Stomach (tissue), 8 donors: ENCODE measurements at regions not wholly inside any gene's neighbourhood (a gene's known extent, or its start where the extent isn't known, plus 50 kb on each side); places are given as distances from the start of the nearest gene placed in this dataset.
A peak's percentile ranks its signal among the peaks of the same experiment; 100 is the strongest.

Source experiments
- DNase-seq, 2 donors: peaks; one replicate each; pipeline versions ENCODE4 v3.0.0 to v3.0.0-alpha.2; 2013 to 2019
- H3K27ac ChIP-seq, 5 donors: fragments of 200-600 bp in 4 of 5; sonication (generic) in 4 of 5; one replicate each; pipeline ENCODE4 v1.5.1; 2013 to 2019; ENCODE audit warnings: mild to moderate bottlenecking in 1 of 5, moderate library complexity in 1 of 5
- H3K27me3 ChIP-seq, 3 donors: fragments of 200-600 bp; sonication (generic); one replicate each; pipeline ENCODE4 v1.5.1; 2017 to 2019; ENCODE audit warnings: mixed run types in 1 of 3
- H3K36me3 ChIP-seq, 4 donors: fragments of 200-600 bp; sonication (generic); 1 replicate in 3 of 4; 2 replicates in 1 of 4; pipeline ENCODE4 v1.5.1; 2016 to 2019
- H3K4me1 ChIP-seq, 4 donors: fragments of 200-600 bp; sonication (generic); one replicate each; pipeline ENCODE4 v1.5.1; 2016 to 2019
- H3K4me3 ChIP-seq, 4 donors: fragments of 200-600 bp; sonication (generic) in 3 of 4; one replicate each; pipeline ENCODE4 v1.5.1; 2016 to 2019; ENCODE audit warnings: mild to moderate bottlenecking in 1 of 4
- H3K9me3 ChIP-seq, 4 donors: fragments of 200-600 bp; sonication (generic); one replicate each; pipeline ENCODE4 v1.5.1; 2016 to 2019
- CTCF ChIP-seq, 7 experiments: fragments of 450-650 bp in 4 of 7; fragments of 200-600 bp in 3 of 7; sonication (generic) in 3 of 7; IDR thresholded peaks; one replicate each; pipeline ENCODE4 v1.5.1; 2016 to 2019; ENCODE audit warnings: antibody characterized with exemption in 7 of 7, control low read depth in 2 of 7, mild to moderate bottlenecking in 1 of 7
- EP300 ChIP-seq: sonication (generic); formaldehyde crosslinking; IDR thresholded peaks from one replicate; pipeline ENCODE4 v1.6.1; 2017; ENCODE audit warnings: antibody characterized with exemption
- POLR2A ChIP-seq, 4 donors: fragments of 450-650 bp; IDR thresholded peaks; one replicate each; pipeline ENCODE4 v1.6.1; 2016; ENCODE audit warnings: antibody characterized with exemption in 4 of 4, control low read depth in 2 of 4, mild to moderate bottlenecking in 1 of 4, moderate library complexity in 1 of 4
- POLR2AphosphoS5 ChIP-seq, 3 donors: sonication (generic); formaldehyde crosslinking; IDR thresholded peaks; one replicate each; pipeline ENCODE4 v1.6.1; 2016; ENCODE audit warnings: antibody characterized with exemption in 3 of 3
- WGBS, 5 donors: extraction: QIAGEN DNeasy Blood & Tissue Kit in 3 of 5; methylation state at CpG; one replicate each; pipeline versions ENCODE4 v1.1.5 to v1.1.7; 2013 to 2018; 5-methylcytosine and 5-hydroxymethylcytosine counted together
- intact Hi-C: fragments of 100-400 bp; cut with DNase I; formaldehyde crosslinking; loops from one replicate; pipeline ENCODE4 v1.15.1; 2023; ENCODE audit warnings: low total_unique reads
- donor health status: healthy with polysubstance abuse.
- donor health status: Bipolar disorder and iron deficiency.
- donor health status: healthy.

- H3K27me3 ChIP-seq = no peaks in the 10 kb centered on the region
- WGBS, 5 donors = 77 to 86% (median 82%) methylated on average over 4 of the region's 4 CpGs
- intact Hi-C loops = no loop called here
These were observed 61.5 kb upstream of the RAB4A start for GRCh38 chr1:229209386-229209785.

DNA sequence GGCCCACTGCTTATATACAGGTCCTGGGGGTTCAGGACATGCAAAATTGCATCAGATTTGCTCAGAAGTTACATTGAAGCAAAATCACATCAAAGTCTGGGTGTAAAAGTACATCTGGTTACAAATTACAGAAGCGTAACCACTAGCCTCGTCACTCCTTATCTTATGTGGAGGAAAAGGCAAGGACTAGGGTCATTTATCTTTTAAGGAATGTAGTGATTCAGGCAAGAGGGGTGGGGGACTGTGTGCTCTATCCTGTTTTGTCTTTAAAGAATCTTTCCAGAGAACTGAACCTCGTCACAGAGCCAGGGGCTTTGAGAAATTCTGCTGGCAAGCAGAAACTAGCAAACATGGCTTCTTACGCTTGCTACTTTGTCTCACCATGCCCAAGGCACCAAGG, 61.1 kb upstream of the RAB4A start:
- H3K27ac ChIP-seq = peak overlapping the region in 2 of 5 donors; percentile 66 to 70
- 76 to 85% (median 78%) methylated on average over 4 of the region's 4 CpGs for WGBS, 5 donors
- no peaks in the 10 kb centered on the region for H3K9me3 ChIP-seq
- TF ChIP-seq CTCF (IDR thresholded peaks at IDR 0.05) = no peak
- TF ChIP-seq POLR2AphosphoS5 (IDR thresholded peaks at IDR 0.05) = no peak
- no peak for TF ChIP-seq EP300
- TF ChIP-seq POLR2A (IDR thresholded peaks at IDR 0.05) = no peak
- no peaks in the 10 kb centered on the region for H3K27me3 ChIP-seq
- intact Hi-C loops = no loop called here
- no peak overlapping the region for H3K4me3 ChIP-seq
- H3K4me1 ChIP-seq = peaks cover 6 to 45% (median 14%) of the 10 kb centered on the region in 4 donors
- H3K36me3 ChIP-seq = no peaks in the 10 kb centered on the region
- DNase-seq = peak in 1 of 2 donors; percentile 65

More at GRCh38 chr1:229209386-229209785, 61.5 kb upstream of the RAB4A start:
- no peaks in the 10 kb centered on the region for H3K9me3 ChIP-seq
- no peak overlapping the region for H3K4me3 ChIP-seq
- no peaks in the 10 kb centered on the region for H3K36me3 ChIP-seq
- H3K27ac ChIP-seq = peak overlapping the region in 3 of 5 donors; percentile 63 to 70 (median 66)
- no peak for TF ChIP-seq CTCF (IDR thresholded peaks at IDR 0.05)
- TF ChIP-seq POLR2A (IDR thresholded peaks at IDR 0.05) = no peak
- no peak for TF ChIP-seq POLR2AphosphoS5 (IDR thresholded peaks at IDR 0.05)
- no peak for TF ChIP-seq EP300
- DNase-seq = no peak
- H3K4me1 ChIP-seq = peaks cover 6 to 49% (median 16%) of the 10 kb centered on the region in 4 donors

DNA sequence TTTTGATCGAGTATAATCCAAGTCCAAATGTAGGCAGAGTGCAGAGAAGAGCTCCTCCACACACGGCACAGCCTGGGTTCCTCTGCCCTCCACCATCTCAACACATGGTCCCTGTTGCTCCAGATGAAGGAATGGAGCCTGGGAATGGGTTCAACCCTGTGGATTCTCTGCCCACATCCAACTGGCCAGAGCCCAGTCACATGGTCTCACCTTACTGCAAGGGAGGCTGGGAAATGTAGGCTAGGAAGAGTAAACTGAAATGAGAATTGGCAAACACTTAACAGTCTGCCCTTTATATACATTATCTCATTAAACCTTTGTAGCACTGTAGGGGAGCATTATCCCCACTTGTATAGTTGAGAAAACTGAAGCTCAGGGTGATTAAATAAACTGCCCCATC, 60.1 kb upstream of the RAB4A start:
- Histone ChIP-seq H3K9me3 (no peaks in the 10 kb centered on the region), H3K27ac (no peak overlapping the region), H3K4me1 (peaks cover 6 to 35% (median 10%) of the 10 kb centered on the region in 4 donors), H3K27me3 (no peaks in the 10 kb centered on the region), H3K4me3 (no peak overlapping the region), H3K36me3 (no peaks in the 10 kb centered on the region)
- TF ChIP-seq POLR2A (IDR thresholded peaks at IDR 0.05) (no peak), POLR2AphosphoS5 (IDR thresholded peaks at IDR 0.05) (no peak), CTCF (IDR thresholded peaks at IDR 0.05) (no peak), EP300 (no peak)
- intact Hi-C loops = no loop called here
- DNase-seq = no peak
- 84 to 100% (median 96%) methylated on average over 2 of the region's 2 CpGs for WGBS, 5 donors

GRCh38 chr1:229213797-229214196, 57.1 kb upstream of the RAB4A start:
- 92 to 97% (median 95%) methylated on average over 2 of the region's 2 CpGs for WGBS, 5 donors
- DNase-seq = no peak
- H3K4me1 ChIP-seq = peaks cover 0 to 5% (median 3%) of the 10 kb centered on the region in 4 donors
- no peaks in the 10 kb centered on the region for H3K9me3 ChIP-seq
- H3K27ac ChIP-seq = no peak overlapping the region
- TF ChIP-seq POLR2AphosphoS5 (IDR thresholded peaks at IDR 0.05) (no peak), POLR2A (IDR thresholded peaks at IDR 0.05) (no peak), CTCF (IDR thresholded peaks at IDR 0.05) (no peak), EP300 (no peak)
- intact Hi-C loops = no loop called here
- no peaks in the 10 kb centered on the region for H3K27me3 ChIP-seq
- H3K36me3 ChIP-seq = no peaks in the 10 kb centered on the region
- no peak overlapping the region for H3K4me3 ChIP-seq
